SK-N-SH (cell line): ENCODE measurements at regions not wholly inside any gene's neighbourhood (a gene's known extent, or its start where the extent isn't known, plus 50 kb on each side); places are given as distances from the start of the nearest gene placed in this dataset.
A peak's percentile ranks its signal among the peaks of the same experiment; 100 is the strongest.

Experiments used
- CTCF ChIA-PET: fragments of 300-600, 350-600 bp; formaldehyde crosslinking; extraction: SDS; loops from one replicate; lab custom pipeline; 2021; lab: Yijun Ruan, JAX
- POLR2A ChIA-PET: fragments of 350-600 bp; sonication (Branson Sonifier 250); formaldehyde crosslinking; extraction: SDS; loops from one replicate; lab custom pipeline; 2020; ENCODE audit warnings: antibody characterized with exemption, inconsistent platforms; lab: Yijun Ruan, JAX
- DNase-seq: peaks from one replicate; pipeline ENCODE4 v3.0.0; 2012
- H2AFZ ChIP-seq: fragments of 200-600 bp; sonication (generic); 2 replicates; pipeline ENCODE4 v1.8.1; 2016; ENCODE audit warnings: antibody characterized with exemption, mild to moderate bottlenecking, low read depth
- H3F3A ChIP-seq: fragments of 200-600 bp; sonication (generic); replicated peaks from 2 replicates; pipeline ENCODE3; 2016; ENCODE audit warnings: antibody characterized with exemption, mild to moderate bottlenecking; ENCODE audit not compliant: insufficient read depth
- H3K27ac ChIP-seq, 2 experiments: fragments of 200-500 bp in 1 of 2; fragments of 200-600 bp in 1 of 2; sonication (Bioruptor generic) in 1 of 2; sonication (generic), shearing (Covaris generic) in 1 of 2; 2 replicates each; pipeline versions ENCODE4 v1.5.1 to v1.6.1; 2014 to 2016; ENCODE audit warnings: low read depth in 2 of 2, inconsistent platforms in 1 of 2, low read length in 1 of 2, mild to moderate bottlenecking in 1 of 2, mixed read lengths in 1 of 2
- H3K27me3 ChIP-seq: fragments of 200-600 bp; sonication (generic), shearing (Covaris generic); 2 replicates; pipeline ENCODE4 v1.6.1; 2016; ENCODE audit warnings: mixed run types; ENCODE audit not compliant: insufficient read depth
- H3K36me3 ChIP-seq, 2 experiments: fragments of 200-500 bp in 1 of 2; fragments of 200-600 bp in 1 of 2; sonication (Bioruptor generic) in 1 of 2; sonication (generic) in 1 of 2; replicated peaks in 1 of 2; 2 replicates each; pipeline versions ENCODE3 to v1.5.1; 2014 to 2016; ENCODE audit warnings: low read length in 1 of 2, mild to moderate bottlenecking in 1 of 2; ENCODE audit not compliant: insufficient read depth in 2 of 2, control insufficient read depth in 1 of 2
- H3K4me1 ChIP-seq, 2 experiments: fragments of 200-500 bp in 1 of 2; fragments of 200-600 bp in 1 of 2; sonication (Bioruptor generic) in 1 of 2; sonication (generic), shearing (Covaris generic) in 1 of 2; 2 replicates each; pipeline versions ENCODE4 v1.5.1 to v1.6.1; 2014 to 2016; ENCODE audit warnings: low read depth in 1 of 2, low read length in 1 of 2, mixed run types in 1 of 2; ENCODE audit not compliant: insufficient read depth in 2 of 2, control insufficient read depth in 1 of 2
- H3K4me2 ChIP-seq: fragments of 200-600 bp; sonication (generic), shearing (Covaris generic); 2 replicates; pipeline ENCODE4 v1.6.1; 2017; ENCODE audit warnings: mixed run types
- H3K4me3 ChIP-seq, 2 experiments: fragments of 200-500 bp in 1 of 2; fragments of 200-600 bp in 1 of 2; sonication (Bioruptor generic) in 1 of 2; sonication (generic), shearing (Covaris generic) in 1 of 2; 2 replicates each; pipeline versions ENCODE4 v1.5.1 to v1.8.1; 2014 to 2016; ENCODE audit warnings: low read depth in 2 of 2, inconsistent platforms in 1 of 2, low read length in 1 of 2, mild to moderate bottlenecking in 1 of 2, mixed read lengths in 1 of 2, moderate library complexity in 1 of 2
- H3K79me2 ChIP-seq: fragments of 200-600 bp; sonication (generic); 2 replicates; pipeline ENCODE4 v1.8.1; 2017; ENCODE audit warnings: mild to moderate bottlenecking; ENCODE audit not compliant: insufficient read depth
- H3K9ac ChIP-seq: fragments of 200-600 bp; sonication (generic); 2 replicates; pipeline ENCODE4 v1.6.1; 2017; ENCODE audit warnings: mixed run types
- H3K9me2 ChIP-seq: fragments of 200-600 bp; sonication (generic); 2 replicates; pipeline ENCODE4 v1.6.1; 2017; ENCODE audit warnings: mixed run types
- H3K9me3 ChIP-seq: fragments of 200-600 bp; sonication (generic); 2 replicates; pipeline ENCODE4 v1.6.1; 2017; ENCODE audit warnings: mixed run types, mild to moderate bottlenecking, moderate library complexity
- H4K20me1 ChIP-seq: fragments of 200-600 bp; sonication (generic); 2 replicates; pipeline ENCODE4 v1.6.1; 2017; ENCODE audit warnings: mild to moderate bottlenecking, mixed run types; ENCODE audit not compliant: insufficient read depth
- CHD2 ChIP-seq: fragments of 150-350 bp; IDR thresholded peaks from 2 replicates; pipeline ENCODE4 v1.6.1; 2018; ENCODE audit warnings: low read length; ENCODE audit not compliant: partially characterized antibody
- CTCF ChIP-seq: fragments of 200-600 bp; sonication (generic); IDR thresholded peaks from 2 replicates; pipeline ENCODE4 v1.6.1; 2017; ENCODE audit warnings: antibody characterized with exemption, mild to moderate bottlenecking, moderate library complexity
- EP300 ChIP-seq, 2 experiments: IDR thresholded peaks; 2 replicates each; pipeline versions ENCODE4 v1.4.0 to v1.6.1; 2012; ENCODE audit warnings: borderline replicate concordance in 1 of 2, low read depth in 1 of 2, low read length in 1 of 2
- IRF3 ChIP-seq: fragments of 150-350 bp; IDR thresholded peaks from 2 replicates; pipeline ENCODE4 v1.6.1; 2016; ENCODE audit warnings: mild to moderate bottlenecking, low read depth, low read length
- JUND ChIP-seq: IDR thresholded peaks from 2 replicates; pipeline ENCODE4 v1.4.0; 2012
- MXI1 ChIP-seq: IDR thresholded peaks from 2 replicates; pipeline ENCODE4 v1.6.1; 2012; ENCODE audit warnings: mild to moderate bottlenecking, low read depth, low read length, improper control_type of control experiment
- POLR2AphosphoS5 ChIP-seq: IDR thresholded peaks from 2 replicates; pipeline ENCODE4 v1.6.1; 2012; ENCODE audit warnings: low read depth, low read length
- RAD21 ChIP-seq: IDR thresholded peaks from 2 replicates; pipeline ENCODE4 v1.6.1; 2012; ENCODE audit warnings: mild to moderate bottlenecking, low read length
- RXRA ChIP-seq: IDR thresholded peaks from 2 replicates; pipeline ENCODE4 v1.4.0; 2012; ENCODE audit warnings: low read depth, mild to moderate bottlenecking, borderline replicate concordance
- SIN3A ChIP-seq: IDR thresholded peaks from 2 replicates; pipeline ENCODE4 v1.6.1; 2012; ENCODE audit warnings: low read depth, mild to moderate bottlenecking, low read length, moderate library complexity, borderline replicate concordance
- TAF1 ChIP-seq: IDR thresholded peaks from 2 replicates; pipeline ENCODE4 v1.6.1; 2012; ENCODE audit warnings: low read depth, mild to moderate bottlenecking, low read length, moderate library complexity, borderline replicate concordance
- TEAD4 ChIP-seq: IDR thresholded peaks from 2 replicates; pipeline ENCODE4 v1.4.0; 2012; ENCODE audit warnings: mild to moderate bottlenecking, borderline replicate concordance; ENCODE audit not compliant: insufficient read depth
- YY1 ChIP-seq: IDR thresholded peaks from 2 replicates; pipeline ENCODE4 v1.4.0; 2012; ENCODE audit warnings: low read depth, mild to moderate bottlenecking
- WGBS: methylation state at CpG from one replicate; pipeline ENCODE4 v1.1.6; 2017; ENCODE audit warnings: low lambda C conversion rate; 5-methylcytosine and 5-hydroxymethylcytosine counted together

DNA sequence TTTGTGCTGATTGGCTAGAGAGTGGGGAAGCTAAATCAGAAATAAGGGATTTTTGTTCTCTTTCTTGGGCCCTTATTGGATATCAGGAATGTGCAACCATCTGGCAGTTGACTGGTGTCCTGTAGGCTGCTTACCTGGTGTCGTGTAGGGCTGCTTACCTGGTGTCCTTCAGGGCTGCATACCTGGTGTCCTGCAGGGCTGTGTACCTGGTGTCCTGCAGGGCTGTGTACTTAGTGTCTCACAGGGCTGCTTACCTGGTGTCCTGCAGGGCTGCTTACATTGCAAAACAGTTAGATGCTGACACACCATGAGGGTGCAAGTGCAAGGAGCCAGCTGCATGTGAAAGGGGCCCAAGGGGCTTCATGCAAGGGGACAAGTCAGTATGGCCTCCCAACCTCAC, 249.3 kb downstream of the ICE1 start (continued):
- TF ChIP-seq CHD2 (no peak), IRF3 (no peak), RXRA (no peak), POLR2AphosphoS5 (no peak)

GRCh38 chr5:5667136-5667554, 244.7 kb downstream of the ICE1 start:
- H2AFZ ChIP-seq, result no peak overlapping the region
- no peaks in the 10 kb centered on the region for H3K9me3 ChIP-seq
- H3F3A ChIP-seq, result no peaks in the 10 kb centered on the region
- no peaks in the 10 kb centered on the region for H3K27me3 ChIP-seq
- H3K4me1 ChIP-seq, result peaks cover 0 to 43% of the 10 kb centered on the region in 2 experiments; a peak in 2 of 4 replicates
- no peak for TF ChIP-seq RAD21
- TF ChIP-seq TAF1, result no peak
- no peak for TF ChIP-seq YY1
- TF ChIP-seq CTCF, result no peak
- TF ChIP-seq TEAD4, result no peak
- TF ChIP-seq EP300 (IDR thresholded peaks at IDR 0.05; ENCODE audit: borderline replicate concordance in 1 of 2, low read depth in 1 of 2, low read length in 1 of 2), result no peak
- TF ChIP-seq JUND, result no peak
- no peak for TF ChIP-seq MXI1
- no peak for TF ChIP-seq RXRA
- TF ChIP-seq SIN3A, result no peak
- no peaks in the 10 kb centered on the region for H3K79me2 ChIP-seq
- H3K4me2 ChIP-seq, result no peak overlapping the region
- ChIA-PET POLR2A (interaction anchor here (0.9 kb wide), 1 partner anchor 43 kb away, joined by 7 read pairs; no protein-coding TSS in a partner anchor), CTCF (interaction anchor here (0.8 to 4.1 kb wide), 4 partner anchors 23 to 170 kb away, joined by 3 to 15 read pairs (median 5); no protein-coding TSS in a partner anchor)
- H3K9me2 ChIP-seq, result 0 out of 2 replicates have a peak, but pooled peaks cover 2% of the 10 kb centered on the region
- H3K4me3 ChIP-seq, result no peak overlapping the region
- WGBS, result 14% methylated on average over 3 of the region's 3 CpGs
- no peaks in the 10 kb centered on the region for H4K20me1 ChIP-seq
- no peaks in the 10 kb centered on the region for H3K36me3 ChIP-seq
- peak overlapping the region in 1 of 2 experiments; percentile 99; a peak in 2 of 4 replicates for H3K27ac ChIP-seq
- H3K9ac ChIP-seq, result no peak overlapping the region
- peak; percentile 24 for DNase-seq
